ENCODE measurements at regions not wholly inside any gene's neighbourhood (a gene's known extent, or its start where the extent isn't known, plus 50 kb on each side); places are given as distances from the start of the nearest gene placed in this dataset.

GRCh38 chr7:12161146-12161545, 49.9 kb upstream of the TMEM106B start:
- TF ChIP-seq CTCF (conservative IDR thresholded peaks at IDR 0.05; ENCODE audit: low read length), result no peak
- H3K4me3 ChIP-seq (ENCODE audit: low read length), result no peak overlapping the region
- no peak for DNase-seq (ENCODE audit: low read depth)

Measured in AG10803 (cell line).